Activated naive CD4-positive, alpha-beta T cell treated with Interleukin-2 at 50 U/mL for 16 hours (primary cell): ENCODE measurements at regions not wholly inside any gene's neighbourhood (a gene's known extent, or its start where the extent isn't known, plus 50 kb on each side); places are given as distances from the start of the nearest gene placed in this dataset.

Experiments used
- DNase-seq: peaks from one replicate; pipeline ENCODE4 v3.0.0-alpha.2; 2020

DNA sequence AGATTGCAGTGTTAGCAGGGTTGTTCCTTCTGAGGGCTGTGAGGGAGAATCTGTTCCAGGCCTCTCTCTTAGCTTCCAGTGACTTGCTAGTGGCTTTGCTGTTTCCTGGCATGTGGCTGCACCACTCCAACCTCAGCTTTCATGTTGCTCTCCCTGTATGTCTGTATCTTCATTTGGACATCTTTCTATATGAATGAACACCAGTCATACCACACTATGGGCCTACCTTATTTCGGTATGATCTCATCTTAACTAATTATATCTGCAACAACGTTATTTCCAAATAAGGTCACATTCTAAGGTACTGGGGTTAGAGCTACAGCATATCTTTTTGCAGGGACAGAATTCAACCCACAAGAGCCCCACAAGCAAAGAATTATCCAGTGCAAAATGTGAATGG is 356.7 kb upstream of the UMPS start:
- no peak for DNase-seq

GRCh38 chr3:124374583-124374982 is 355.7 kb upstream of the UMPS start:
- no peak for DNase-seq

DNA sequence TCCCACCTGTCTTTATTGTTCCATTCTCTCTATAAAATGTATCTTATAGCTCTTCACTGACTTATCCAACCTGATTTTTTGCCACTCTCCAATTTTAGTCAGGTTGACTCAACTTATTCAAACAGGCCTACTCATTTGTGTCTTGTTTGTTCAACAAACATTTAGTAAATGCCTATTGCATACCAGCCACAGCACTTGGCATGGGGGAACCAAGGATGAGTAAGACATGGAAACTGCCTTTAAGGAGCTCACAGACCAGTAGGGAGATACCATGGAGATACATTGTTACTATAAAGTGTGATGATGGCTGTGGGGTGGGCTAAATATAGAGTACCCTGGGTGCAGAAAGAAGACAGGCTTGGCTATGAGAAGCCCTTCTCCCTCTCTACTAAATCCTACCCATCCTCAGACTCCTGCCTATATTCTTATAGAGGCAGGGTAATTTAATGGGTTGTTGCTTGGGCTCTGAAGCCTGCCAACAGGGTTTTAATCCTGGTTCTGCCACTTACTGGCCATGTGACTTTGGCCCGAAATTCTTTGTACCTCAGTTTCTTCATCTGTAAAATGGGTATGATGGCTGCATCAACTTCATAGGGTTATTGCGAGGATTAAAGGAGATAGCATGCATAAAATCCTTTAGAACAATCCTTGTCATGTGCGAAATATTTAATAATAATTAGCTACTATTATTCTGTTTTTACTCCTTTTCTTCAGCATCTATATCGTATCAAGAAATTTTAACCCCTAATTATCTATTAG is 348.5 kb upstream of the UMPS start:
- no peak for DNase-seq

- DNase-seq, result no peak
These were observed 347.2 kb upstream of the UMPS start for GRCh38 chr3:124383051-124383450.

- no peak for DNase-seq
These were observed 346.3 kb upstream of the UMPS start for GRCh38 chr3:124383846-124384466.

DNA sequence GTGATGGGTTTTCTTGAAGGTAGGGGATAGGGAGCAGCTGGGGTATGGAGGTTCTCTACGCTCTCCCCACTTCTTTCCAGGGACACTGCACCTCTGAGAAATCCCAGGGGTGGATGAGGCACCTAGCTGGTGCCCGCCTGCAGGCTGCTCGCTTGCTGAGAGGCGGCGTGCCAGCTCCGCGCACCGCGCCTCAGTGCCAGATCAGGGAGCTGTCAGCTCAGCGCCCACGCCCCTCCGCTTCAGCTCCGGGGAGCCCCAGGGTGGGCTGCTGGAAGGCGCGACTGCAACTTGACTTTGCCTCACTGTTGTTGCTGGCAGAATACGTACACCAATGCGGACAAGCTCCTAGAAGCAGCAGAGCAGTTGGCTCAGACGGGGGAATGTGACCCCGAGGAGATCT is 345.7 kb upstream of the UMPS start:
- no peak for DNase-seq

DNA sequence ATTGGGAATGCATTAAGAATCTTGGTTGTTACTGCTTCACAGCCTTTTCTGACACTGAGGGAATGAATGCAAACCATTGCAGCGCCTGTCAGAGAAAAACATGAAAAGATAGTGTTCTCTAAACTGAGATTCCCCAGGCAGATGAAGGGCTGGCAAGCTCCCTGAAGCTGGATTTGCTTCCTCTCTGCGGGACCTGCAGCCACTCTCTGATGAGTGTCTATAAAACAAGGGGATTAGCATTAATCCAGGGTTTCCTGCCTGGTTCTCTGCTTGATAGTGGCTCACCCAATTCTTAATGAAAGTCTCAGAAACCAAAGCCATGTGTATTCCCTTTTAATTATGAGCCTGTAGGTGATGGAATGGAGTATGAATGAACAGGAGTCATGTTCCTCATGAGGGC is 344.3 kb upstream of the UMPS start:
- no peak for DNase-seq

DNA sequence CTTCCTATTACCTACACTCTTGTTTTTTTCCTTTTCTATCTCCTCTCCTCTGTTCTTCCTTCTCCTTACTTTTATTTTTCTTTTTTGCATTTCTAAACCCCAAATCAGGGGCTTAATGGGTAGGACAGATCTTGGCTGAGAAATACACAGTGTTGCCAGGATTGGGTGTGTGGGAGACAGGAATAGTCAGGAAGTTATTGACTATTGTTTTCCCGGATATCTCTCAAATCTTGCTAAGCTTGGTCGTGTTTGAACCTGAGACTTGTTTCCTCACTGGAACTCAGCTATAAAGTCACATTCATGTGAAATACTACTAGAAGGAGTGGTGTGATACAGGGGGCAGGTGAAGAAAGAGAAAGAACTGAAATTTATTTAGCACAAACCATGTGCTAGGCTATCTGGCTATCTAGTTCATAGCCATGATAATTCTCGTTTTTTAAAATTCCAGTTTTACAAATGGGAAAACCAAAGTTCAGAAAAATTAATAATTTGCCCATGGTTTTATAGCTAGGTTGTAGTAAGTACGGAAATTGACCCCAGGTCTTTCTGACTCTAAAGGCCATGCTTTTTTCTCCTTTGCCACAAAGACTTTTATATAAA is 343.2 kb upstream of the UMPS start:
- DNase-seq, result no peak

GRCh38 chr3:124391774-124392173 is 338.5 kb upstream of the UMPS start:
- DNase-seq, result no peak

DNA sequence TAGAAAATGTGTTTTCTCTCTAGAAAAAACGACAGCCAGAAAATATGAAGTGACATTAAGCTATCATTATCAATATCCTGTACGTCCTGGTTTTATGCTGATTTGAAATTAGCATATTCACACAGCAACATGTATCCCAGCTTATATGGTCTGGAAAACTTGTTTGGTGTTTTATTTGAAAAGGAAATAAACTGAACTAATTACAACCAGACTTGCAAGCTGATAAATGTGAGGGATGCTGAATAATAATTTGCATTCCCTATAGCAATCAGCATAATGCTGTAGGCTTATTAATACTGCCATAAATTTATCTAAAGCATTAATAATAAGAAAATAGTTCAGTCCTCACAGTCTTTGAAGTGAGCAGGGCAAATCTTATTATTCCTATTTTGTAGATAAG is 336.9 kb upstream of the UMPS start:
- DNase-seq, result no peak

GRCh38 chr3:124395162-124395561 is 335.1 kb upstream of the UMPS start:
- no peak for DNase-seq

GRCh38 chr3:124395584-124396338 is 334.5 kb upstream of the UMPS start:
- no peak for DNase-seq

DNA sequence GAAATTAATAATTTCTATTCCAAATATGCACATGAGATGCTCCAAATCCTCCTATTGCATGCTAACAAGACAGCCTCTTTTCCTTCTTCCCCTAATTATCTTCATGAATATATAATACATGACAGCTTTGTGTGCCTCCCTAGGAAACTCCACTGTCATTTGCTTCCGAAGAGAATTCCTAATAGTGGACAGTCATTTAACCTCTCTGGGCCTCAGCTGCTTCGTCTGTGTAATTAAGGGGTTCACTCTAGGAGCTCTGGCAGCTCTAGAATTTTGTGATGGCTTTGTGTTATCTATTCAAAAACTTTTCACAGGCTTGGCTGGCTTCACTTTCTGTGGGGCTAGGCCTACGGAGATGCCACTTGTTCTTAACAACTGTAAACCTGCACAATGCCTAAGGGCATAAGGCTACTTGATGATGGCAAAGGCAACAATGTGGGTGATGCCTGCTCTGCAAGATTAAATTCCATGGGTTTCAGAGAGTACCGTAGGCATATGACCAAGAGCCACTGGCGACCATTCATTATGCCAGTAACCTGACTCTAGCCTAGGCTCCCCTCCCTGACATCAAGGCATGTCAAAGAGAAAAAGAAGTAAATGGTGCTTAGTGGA is 333.8 kb upstream of the UMPS start:
- no peak for DNase-seq

- no peak for DNase-seq
These were observed 333.2 kb upstream of the UMPS start for GRCh38 chr3:124397088-124397487.

- DNase-seq, result no peak
These were observed 331.7 kb upstream of the UMPS start for GRCh38 chr3:124398594-124398993.

GRCh38 chr3:124401843-124402242 is 328.4 kb upstream of the UMPS start:
- no peak for DNase-seq

DNA sequence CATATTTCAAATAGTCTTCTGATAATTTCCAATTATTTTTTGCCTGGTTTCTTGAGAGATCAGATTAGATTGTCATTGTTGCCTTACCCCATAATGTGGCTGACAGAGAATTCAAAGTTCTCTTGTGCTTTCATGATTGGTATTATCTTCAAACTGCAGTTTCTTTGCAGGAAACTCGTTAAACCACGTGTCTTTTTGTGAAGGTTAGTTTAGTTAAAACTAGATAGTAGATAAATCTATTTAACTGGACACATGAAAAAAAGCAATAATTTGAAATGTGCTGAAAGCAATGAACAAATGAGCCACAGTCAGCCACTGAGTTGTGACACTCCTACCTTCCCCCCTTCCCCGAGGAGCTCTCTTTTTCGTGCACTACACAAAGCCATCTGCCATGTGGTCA is 327.5 kb upstream of the UMPS start:
- no peak for DNase-seq

DNA sequence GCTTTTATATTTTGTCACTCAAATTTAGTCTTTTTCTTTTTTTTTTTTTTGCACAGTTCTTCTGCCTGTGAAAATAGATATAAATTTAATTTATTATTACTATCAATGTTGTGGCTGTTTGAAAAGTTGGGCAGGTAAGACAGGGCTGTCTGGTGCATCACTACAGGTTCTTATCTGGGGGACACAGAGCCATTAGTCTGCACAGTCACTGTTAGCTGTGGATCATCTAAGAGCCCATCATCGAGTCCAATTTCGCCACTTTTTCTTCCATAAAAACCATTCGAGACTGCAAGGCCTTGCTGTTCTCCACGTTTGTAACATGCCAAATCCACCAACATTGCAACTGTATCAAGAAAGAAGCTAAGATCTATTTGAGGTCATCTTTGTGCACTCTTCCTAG is 325.6 kb upstream of the UMPS start:
- no peak for DNase-seq

GRCh38 chr3:124407260-124407659 is 323.0 kb upstream of the UMPS start:
- DNase-seq, result no peak

DNA sequence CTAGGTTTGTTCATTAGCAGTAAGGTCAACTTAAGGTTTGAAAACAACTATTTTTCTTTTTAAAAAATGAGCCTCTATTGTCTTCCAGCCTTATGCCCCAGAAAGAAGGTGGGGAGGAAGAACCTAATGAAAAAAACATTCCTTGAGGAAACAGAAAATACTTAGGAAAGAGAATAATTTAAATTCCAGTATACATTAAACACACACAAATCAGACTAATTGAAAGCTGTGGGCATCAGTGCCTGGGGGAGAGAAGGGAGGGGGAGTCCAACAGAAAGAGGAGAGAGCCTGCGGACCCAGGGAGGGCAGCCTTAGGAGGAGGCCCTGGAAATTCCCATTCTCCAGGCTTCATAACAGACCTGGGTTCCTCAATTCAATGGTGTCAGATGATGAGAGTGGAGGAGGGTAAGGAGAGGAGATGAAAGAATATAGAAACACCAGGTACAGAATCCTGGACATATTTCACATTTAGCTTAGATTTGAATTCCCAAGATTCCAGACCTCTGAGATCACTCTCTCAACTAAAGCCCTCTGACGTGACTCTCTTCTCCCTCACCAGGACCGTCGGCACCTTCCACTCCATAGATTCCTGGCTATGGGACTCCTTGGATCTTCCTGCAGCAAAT is 320.5 kb upstream of the UMPS start:
- DNase-seq, result no peak

DNA sequence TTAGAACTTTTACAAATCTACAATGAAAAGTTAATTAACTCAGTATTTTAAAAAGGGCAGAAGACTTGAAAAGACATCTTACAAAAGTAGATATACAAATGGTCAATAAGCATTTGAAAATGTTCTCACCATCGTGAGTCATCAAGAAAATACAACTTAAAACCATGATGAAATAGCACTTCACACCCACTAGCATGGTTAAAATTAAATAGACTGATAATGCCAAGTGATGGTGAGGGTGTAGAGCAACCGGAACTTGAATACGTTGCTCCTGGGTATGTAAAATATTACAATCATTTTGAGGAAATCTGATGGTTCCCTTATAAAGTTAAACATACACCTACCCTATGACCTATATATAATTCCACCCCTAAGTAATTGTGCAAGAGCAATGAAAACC is 319.8 kb upstream of the UMPS start:
- no peak for DNase-seq

- DNase-seq, result no peak
These were observed 318.5 kb upstream of the UMPS start for GRCh38 chr3:124411728-124412127.

DNA sequence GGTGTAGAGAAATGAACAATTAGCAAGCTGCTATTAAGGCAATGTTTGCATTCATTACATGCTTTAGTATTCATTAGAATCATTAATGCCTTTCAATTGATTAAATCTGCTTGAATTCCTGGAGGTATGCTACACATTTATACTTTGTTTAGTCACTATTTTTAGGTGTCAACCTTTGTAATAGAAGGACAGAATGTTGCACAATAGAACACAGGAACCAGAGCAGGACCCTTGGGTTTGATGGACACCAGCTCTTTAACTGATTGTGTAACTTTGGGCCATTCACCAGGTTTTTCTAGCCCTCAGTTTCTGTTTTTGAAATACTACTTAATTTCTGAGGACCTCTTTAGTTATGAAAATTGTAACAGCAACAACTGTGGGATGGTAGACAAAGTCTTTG is 317.6 kb upstream of the UMPS start:
- DNase-seq, result no peak
